HG03575 (cell line): ENCODE measurements at regions not wholly inside any gene's neighbourhood (a gene's known extent, or its start where the extent isn't known, plus 50 kb on each side); places are given as distances from the start of the nearest gene placed in this dataset.

Experiments
- ATAC-seq: cut with Tn5 transposase; IDR thresholded peaks from one replicate; pipeline ENCODE4 v1.9.1; 2021; ENCODE audit not compliant: unreplicated experiment, insufficient number of reproducible peaks, low FRiP score; ENCODE audit errors: extremely low read depth

DNA sequence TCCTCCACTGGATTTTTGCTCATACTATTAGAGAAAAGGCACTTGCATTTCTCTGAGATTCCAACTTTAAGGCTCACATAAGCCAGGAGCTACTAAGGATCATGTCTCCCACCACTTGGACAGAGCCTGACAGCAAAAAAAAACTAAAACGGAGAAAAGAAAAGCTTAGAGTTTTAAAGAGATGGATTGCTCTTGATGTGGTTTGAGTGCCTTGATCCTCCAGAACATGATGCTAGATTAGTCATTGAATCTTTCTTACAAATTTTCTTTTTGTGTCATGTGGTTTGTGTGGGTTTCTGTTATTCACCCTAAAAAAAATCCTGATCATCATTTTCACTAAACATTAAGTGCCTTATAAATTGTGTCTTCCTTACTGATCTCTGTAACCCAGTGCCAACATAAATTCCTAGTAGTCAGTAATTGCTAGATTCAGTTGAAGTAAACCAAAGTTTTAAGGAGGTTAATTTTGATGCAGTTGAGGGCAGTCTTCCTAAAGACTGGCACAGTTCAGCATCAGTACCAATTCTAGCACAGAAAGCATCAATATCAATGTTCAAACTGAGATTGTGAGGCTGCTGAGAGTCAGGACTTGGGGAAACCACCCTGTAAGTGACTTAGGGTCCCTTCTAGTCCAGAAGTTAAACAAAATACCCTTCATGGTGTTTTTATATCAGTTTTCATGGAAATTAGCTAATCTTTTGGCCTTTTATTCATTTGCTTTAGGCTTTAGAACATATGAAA is 206.3 kb downstream of the RAD51AP2 start:
- no peak for ATAC-seq

- no peak for ATAC-seq
These were observed 207.1 kb downstream of the RAD51AP2 start for GRCh38 chr2:17311106-17311619.

DNA sequence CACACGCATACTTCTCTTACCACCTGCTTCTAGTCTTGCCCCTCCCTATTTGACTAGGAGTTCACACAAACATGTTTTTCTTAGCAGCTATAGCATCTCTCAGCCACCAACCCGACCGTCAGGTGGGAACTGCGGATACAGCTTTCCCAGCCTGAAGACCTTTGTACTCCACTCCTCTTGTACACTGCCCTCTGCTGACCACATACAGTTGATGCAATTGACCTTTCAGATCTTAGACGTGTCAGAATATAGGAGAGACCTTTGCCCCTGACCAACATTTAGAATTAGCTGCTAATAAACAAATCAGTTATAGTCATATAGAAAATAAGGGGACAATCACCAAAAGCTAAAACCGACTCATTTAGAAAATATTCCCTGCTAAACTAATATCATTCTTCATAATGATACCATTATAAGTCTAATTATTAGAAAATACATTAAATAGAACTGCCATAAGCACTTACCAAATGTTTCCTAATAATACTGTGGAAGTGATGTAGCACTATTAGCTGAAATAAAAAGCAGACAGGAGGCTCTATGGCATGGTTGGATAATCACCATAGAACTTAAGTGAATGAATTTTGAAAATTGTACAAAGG is 208.4 kb downstream of the RAD51AP2 start:
- ATAC-seq: peak; percentile 81

DNA sequence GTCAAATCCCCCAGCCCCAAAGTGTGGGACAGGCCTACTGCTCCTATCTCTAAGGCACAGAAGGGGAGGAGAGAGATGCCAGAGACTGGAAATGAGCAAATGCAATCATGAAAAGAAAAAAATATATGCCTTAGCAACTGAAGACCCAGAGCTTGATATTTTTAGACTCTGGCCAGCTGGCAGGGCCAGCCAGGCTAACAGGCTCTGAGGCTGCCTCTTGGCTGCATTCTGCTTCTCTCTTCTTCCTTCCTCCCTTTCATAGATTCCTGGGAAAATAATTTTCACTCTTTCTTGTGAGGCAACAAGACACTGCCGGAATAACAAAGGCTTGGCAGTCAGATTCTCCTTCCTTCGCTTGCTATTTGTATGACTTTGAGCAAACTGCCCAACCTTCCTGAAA is 209.1 kb downstream of the RAD51AP2 start:
- no peak for ATAC-seq

DNA sequence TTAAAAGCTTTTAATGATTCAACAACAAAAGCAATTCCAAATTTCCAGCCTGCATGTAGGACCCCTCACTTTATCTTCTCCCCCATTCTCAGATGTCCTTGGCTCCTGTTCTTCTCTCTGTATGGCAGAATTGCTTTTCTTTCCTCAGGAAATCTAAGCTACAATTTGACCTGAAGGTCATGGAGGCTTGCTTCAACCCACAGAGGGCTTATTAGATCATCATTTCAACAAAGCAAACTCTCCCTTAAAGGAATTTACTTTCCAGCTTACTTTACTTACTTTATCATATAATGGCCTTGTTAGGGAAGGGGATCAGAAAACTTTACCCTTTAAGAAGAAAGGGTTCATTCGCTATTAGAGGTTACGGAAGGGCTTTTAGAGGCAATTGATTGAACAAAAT is 211.5 kb downstream of the RAD51AP2 start:
- ATAC-seq: no peak

DNA sequence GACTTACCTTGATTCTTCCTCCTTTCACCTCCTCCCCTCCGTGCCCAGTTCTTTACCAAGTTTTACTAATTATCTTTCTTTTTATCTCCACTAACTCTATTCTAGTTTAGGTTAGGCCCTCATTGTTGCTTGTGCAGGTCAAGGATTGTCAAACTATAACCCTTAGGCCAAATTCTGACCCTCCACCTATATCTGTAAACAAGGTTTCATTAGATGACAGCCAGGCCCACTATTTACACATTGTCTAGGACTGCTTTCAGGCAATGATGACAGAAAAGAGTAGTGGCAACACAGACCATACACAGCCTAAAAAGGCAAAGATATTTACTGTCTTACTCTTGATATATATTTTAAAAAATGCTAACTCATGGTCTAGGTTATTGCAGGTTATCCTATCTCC is 212.0 kb downstream of the RAD51AP2 start:
- no peak for ATAC-seq

- no peak for ATAC-seq
These were observed 214.7 kb downstream of the RAD51AP2 start for GRCh38 chr2:17303521-17303920.

- no peak for ATAC-seq
These were observed 215.2 kb downstream of the RAD51AP2 start for GRCh38 chr2:17303054-17303453.

DNA sequence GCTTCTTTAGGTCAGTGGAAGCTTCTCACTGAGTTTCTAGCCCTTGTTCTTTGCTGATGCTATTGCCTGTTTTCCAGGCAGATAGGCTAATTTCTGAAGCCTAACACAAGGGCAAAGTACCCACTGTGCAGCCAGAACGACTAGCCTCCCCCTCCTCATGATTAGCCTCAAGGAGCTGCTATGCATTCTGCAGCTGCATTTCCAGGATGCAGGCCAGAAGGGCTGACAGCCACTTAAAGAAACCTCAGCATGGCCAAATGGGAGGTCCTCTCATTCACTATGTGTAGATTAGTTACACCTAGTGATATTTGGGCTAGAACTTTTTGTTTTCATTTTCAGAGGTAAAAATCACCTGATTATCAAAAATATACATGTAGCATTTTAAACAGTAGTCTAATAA is 216.0 kb downstream of the RAD51AP2 start:
- ATAC-seq: no peak

DNA sequence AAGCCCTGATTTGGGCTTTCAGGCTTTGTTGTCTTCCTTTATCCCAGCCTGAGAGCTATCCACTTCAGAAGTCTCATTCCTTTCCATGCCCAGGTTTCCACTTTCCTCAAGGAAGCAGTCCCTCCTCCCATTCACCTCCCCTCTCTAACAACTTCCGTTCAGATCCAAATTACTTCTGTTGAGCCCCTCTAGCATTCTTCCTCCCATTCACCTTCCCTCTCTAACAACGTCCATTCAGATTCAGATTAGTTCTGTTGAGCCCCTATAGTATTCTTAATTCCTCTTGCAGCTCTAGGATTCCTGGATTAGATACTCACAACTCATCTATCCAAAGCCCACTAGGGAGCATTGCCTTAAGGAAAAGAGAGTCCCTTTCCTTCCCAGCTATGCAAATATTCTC is 216.8 kb downstream of the RAD51AP2 start:
- ATAC-seq: no peak

- ATAC-seq: no peak
These were observed 218.2 kb downstream of the RAD51AP2 start for GRCh38 chr2:17299891-17300540.

GRCh38 chr2:17298453-17298852 is 219.8 kb downstream of the RAD51AP2 start:
- no peak for ATAC-seq

- no peak for ATAC-seq
These were observed 221.6 kb downstream of the RAD51AP2 start for GRCh38 chr2:17296686-17297085.

DNA sequence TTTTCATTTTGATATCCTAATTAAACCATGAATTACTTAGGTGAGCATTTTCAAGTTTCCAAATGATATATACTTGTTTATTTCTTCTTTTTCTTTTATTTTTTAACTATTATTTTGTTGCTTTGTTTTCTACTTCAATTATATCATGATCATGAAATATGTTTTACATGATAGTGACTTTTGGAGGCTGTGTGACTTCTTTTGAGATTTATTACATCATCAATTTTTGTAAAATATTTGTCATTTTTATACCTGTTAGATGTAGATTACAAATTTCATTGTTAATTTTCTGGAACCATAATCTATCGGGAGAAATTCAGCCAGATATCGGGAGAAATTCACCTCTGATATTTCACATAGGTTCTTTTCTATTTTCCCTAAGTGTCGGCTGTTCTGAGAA is 228.6 kb downstream of the RAD51AP2 start:
- no peak for ATAC-seq

DNA sequence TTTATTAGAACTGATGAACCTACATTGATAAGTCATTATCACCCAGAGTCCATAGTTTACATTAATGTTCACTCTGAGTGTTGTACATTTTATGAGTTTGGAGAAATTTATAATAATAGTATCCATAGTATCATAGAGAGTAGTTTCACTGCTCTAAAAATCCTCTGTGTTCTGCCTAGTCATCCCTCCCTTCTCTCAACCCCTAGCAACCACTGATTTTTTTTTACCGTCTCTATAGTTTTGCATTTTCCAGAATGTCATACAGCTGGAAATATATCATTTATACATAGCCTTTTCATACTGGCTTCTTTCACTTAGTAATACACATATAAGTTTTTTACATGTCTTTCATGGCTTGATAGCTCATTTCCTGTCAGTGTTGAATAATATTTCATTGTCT is 231.1 kb downstream of the RAD51AP2 start:
- ATAC-seq: no peak

GRCh38 chr2:17282826-17283225 is 235.4 kb downstream of the RAD51AP2 start:
- no peak for ATAC-seq

GRCh38 chr2:17282245-17282644 is 236.0 kb downstream of the RAD51AP2 start:
- no peak for ATAC-seq

DNA sequence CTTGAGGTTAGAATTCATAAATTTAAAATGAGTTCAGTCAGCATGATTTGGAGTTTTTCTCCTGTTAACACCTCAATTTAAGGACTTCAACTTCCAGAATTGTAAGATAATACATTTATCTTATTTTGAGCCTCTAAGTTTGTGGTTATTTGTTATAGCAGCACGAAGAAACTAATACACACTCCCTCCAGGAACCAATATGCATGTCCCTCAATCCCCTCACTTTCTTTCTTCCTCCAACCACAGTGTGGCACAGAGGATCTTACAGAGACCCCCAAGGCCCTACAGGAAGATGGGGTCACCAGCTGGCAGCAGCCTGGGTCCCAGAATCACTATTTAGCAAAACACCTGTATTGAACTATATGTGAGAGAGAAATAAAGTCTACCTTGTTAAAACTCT is 242.0 kb downstream of the RAD51AP2 start:
- no peak for ATAC-seq

DNA sequence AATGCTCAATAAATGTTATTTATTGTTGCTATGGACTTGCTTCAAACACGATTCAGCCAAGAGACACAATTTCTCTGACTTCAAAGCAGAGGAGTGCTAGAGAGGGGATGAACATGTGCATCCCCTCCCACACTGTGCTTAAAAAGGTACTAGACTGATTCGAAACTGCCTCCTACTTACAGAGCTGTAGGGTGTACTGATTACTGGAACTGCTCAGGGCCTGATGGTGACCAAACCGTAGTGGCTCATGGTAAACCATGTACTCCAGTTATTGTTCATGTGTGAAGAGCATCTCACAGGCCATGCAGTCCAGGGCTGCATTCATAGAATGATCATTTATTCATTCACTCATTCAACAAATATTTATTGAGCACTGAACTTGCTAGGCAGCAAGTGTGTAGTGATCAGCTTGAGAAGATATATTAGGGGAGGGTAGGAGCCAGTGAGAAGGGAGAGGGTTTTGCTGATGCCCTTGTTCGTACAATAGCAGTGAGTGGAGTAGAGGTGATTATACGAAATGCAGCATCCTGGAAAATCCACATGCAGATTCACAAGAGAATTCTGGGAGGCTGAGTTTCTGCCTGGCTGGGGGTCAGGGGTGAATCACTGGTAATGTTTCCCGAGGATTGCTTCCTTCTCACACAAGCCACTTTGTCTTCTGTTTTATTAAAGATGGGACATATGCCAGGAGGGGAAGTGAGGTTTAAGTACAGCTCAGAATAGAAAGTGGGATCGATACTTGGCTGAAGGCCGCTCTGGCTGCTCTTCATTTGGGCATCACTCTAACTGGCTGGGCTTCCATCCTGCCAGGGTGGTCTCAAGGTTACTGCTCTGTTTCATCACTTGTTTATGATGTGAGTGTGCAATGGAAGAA is 245.4 kb downstream of the RAD51AP2 start:
- no peak for ATAC-seq
